Fibroblast of lung (primary cell): ENCODE measurements at regions not wholly inside any gene's neighbourhood (a gene's known extent, or its start where the extent isn't known, plus 50 kb on each side); places are given as distances from the start of the nearest gene placed in this dataset.

ENCODE experiments used
- CTCF ChIP-seq, 2 donors: IDR thresholded peaks in 1 of 2; conservative IDR thresholded peaks in 1 of 2; 1 replicate in 1 of 2; 2 replicates in 1 of 2; pipeline ENCODE4 v1.5.1; 2011 to 2012; ENCODE audit warnings: low read length in 2 of 2, control low read depth in 1 of 2, inconsistent platforms in 1 of 2, low read depth in 1 of 2, mild to moderate bottlenecking in 1 of 2
- EZH2 ChIP-seq: IDR thresholded peaks from 2 replicates; pipeline ENCODE4 v1.5.1; 2012; ENCODE audit warnings: low read length, control low read depth, mild to moderate bottlenecking; ENCODE audit errors: missing control alignments

GRCh38 chr2:60094450-60094929, 459.0 kb downstream of the BCL11A start:
- TF ChIP-seq CTCF (conservative IDR thresholded peaks at IDR 0.05 in 1 of 2, IDR thresholded peaks at IDR 0.05 in 1 of 2; ENCODE audit: low read depth in 1 of 2, low read length in 2 of 2) (no peak), EZH2 (no peak)
